A673 (cell line): ENCODE measurements at regions not wholly inside any gene's neighbourhood (a gene's known extent, or its start where the extent isn't known, plus 50 kb on each side); places are given as distances from the start of the nearest gene placed in this dataset.

Experiments
- EZH2 ChIP-seq: fragments of 200-600 bp; sonication (generic); IDR thresholded peaks from 2 replicates; pipeline ENCODE4 v1.6.1; 2017; ENCODE audit warnings: borderline replicate concordance, low read depth, mild to moderate bottlenecking, mixed read lengths, antibody characterized with exemption, low read length; ENCODE audit not compliant: poor library complexity, severe bottlenecking
- TF ChIP-seq, protein P1 (sequence below): fragments of 300-800, 200-600 bp; sonication (generic); conservative IDR thresholded peaks from 2 replicates; pipeline ENCODE4 v1.5.1; 2017; ENCODE audit warnings: low read depth, mild to moderate bottlenecking, antibody characterized with exemption, low read length, moderate library complexity, mixed read lengths

GRCh38 chrX:39605866-39606265 is 491.9 kb downstream of the BCOR start:
- TF ChIP-seq, protein P1, sequence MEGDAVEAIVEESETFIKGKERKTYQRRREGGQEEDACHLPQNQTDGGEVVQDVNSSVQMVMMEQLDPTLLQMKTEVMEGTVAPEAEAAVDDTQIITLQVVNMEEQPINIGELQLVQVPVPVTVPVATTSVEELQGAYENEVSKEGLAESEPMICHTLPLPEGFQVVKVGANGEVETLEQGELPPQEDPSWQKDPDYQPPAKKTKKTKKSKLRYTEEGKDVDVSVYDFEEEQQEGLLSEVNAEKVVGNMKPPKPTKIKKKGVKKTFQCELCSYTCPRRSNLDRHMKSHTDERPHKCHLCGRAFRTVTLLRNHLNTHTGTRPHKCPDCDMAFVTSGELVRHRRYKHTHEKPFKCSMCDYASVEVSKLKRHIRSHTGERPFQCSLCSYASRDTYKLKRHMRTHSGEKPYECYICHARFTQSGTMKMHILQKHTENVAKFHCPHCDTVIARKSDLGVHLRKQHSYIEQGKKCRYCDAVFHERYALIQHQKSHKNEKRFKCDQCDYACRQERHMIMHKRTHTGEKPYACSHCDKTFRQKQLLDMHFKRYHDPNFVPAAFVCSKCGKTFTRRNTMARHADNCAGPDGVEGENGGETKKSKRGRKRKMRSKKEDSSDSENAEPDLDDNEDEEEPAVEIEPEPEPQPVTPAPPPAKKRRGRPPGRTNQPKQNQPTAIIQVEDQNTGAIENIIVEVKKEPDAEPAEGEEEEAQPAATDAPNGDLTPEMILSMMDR = no peak
- no peak for TF ChIP-seq EZH2
